ENCODE measurements at regions not wholly inside any gene's neighbourhood (a gene's known extent, or its start where the extent isn't known, plus 50 kb on each side); places are given as distances from the start of the nearest gene placed in this dataset.

- no peak for DNase-seq
- Histone ChIP-seq H3K4me1 (peaks cover 4 to 8% of the 10 kb centered on the region in 2 donors), H3K9me3 (no peaks in the 10 kb centered on the region), H3K36me3 (no peaks in the 10 kb centered on the region), H3K27ac (no peak overlapping the region), H3K4me3 (no peak overlapping the region), H3K27me3 (no peaks in the 10 kb centered on the region)
- no peak for ATAC-seq
- in situ Hi-C loops (cut with MboI; ENCODE audit: low sequenced_read_pairs in 4 of 4) = no loop called here
- intact Hi-C loops (cut with DNase I; ENCODE audit: low total_unique reads) = loop anchor here (5.0 kb wide), 1 partner anchor 35 kb away; no protein-coding TSS in a partner anchor
- TF ChIP-seq POLR2A (IDR thresholded peaks at IDR 0.05) (no peak), CTCF (IDR thresholded peaks at IDR 0.05 in 4 of 5, conservative IDR thresholded peaks at IDR 0.05 in 1 of 5) (no peak)
Measured at GRCh38 chr2:219692521-219692920, 65.1 kb downstream of the SLC4A3 start.

- in situ Hi-C loops (cut with MboI; ENCODE audit: low sequenced_read_pairs in 4 of 4) (no loop called here), intact Hi-C loops (cut with DNase I; ENCODE audit: low total_unique reads) (no loop called here)
- H3K36me3 ChIP-seq = no peaks in the 10 kb centered on the region
- DNase-seq (no peak), ATAC-seq (no peak)
- H3K4me3 ChIP-seq = no peak overlapping the region
- no peak for TF ChIP-seq CTCF (IDR thresholded peaks at IDR 0.05 in 4 of 5, conservative IDR thresholded peaks at IDR 0.05 in 1 of 5)
- TF ChIP-seq POLR2A (IDR thresholded peaks at IDR 0.05) = no peak
- no peaks in the 10 kb centered on the region for H3K4me1 ChIP-seq
- no peak overlapping the region for H3K27ac ChIP-seq
- no peaks in the 10 kb centered on the region for H3K9me3 ChIP-seq
- no peaks in the 10 kb centered on the region for H3K27me3 ChIP-seq
Measured at GRCh38 chr2:219695145-219695709, 67.8 kb downstream of the SLC4A3 start.

- H3K27me3 ChIP-seq = no peaks in the 10 kb centered on the region
- in situ Hi-C loops (cut with MboI; ENCODE audit: low sequenced_read_pairs in 4 of 4) (no loop called here), intact Hi-C loops (cut with DNase I; ENCODE audit: low total_unique reads) (no loop called here)
- TF ChIP-seq CTCF (IDR thresholded peaks at IDR 0.05 in 4 of 5, conservative IDR thresholded peaks at IDR 0.05 in 1 of 5) = no peak
- peaks cover 16 to 23% of the 10 kb centered on the region in 2 donors for H3K4me1 ChIP-seq
- H3K9me3 ChIP-seq = no peaks in the 10 kb centered on the region
- no peak overlapping the region for H3K4me3 ChIP-seq
- no peak overlapping the region for H3K27ac ChIP-seq
- DNase-seq (no peak), ATAC-seq (no peak)
- no peaks in the 10 kb centered on the region for H3K36me3 ChIP-seq
Measured at GRCh38 chr2:219697811-219698747, 70.6 kb downstream of the SLC4A3 start.

GRCh38 chr2:219698748-219699439 lies 71.5 kb downstream of the SLC4A3 start:
- peaks cover 25 to 31% of the 10 kb centered on the region in 2 donors for H3K4me1 ChIP-seq
- H3K4me3 ChIP-seq = no peak overlapping the region
- ATAC-seq = no peak
- DNase-seq = no peak
- no peak for TF ChIP-seq POLR2A (IDR thresholded peaks at IDR 0.05)
- no peak for TF ChIP-seq CTCF (IDR thresholded peaks at IDR 0.05 in 4 of 5, conservative IDR thresholded peaks at IDR 0.05 in 1 of 5)
- H3K27me3 ChIP-seq = no peaks in the 10 kb centered on the region
- in situ Hi-C loops (cut with MboI; ENCODE audit: low sequenced_read_pairs in 4 of 4) (no loop called here), intact Hi-C loops (cut with DNase I; ENCODE audit: low total_unique reads) (no loop called here)
- H3K27ac ChIP-seq = no peak overlapping the region
- no peaks in the 10 kb centered on the region for H3K36me3 ChIP-seq
- no peaks in the 10 kb centered on the region for H3K9me3 ChIP-seq

Measured in gastrocnemius medialis (tissue), 4 donors.